ENCODE measurements at regions not wholly inside any gene's neighbourhood (a gene's known extent, or its start where the extent isn't known, plus 50 kb on each side); places are given as distances from the start of the nearest gene placed in this dataset.

DNA sequence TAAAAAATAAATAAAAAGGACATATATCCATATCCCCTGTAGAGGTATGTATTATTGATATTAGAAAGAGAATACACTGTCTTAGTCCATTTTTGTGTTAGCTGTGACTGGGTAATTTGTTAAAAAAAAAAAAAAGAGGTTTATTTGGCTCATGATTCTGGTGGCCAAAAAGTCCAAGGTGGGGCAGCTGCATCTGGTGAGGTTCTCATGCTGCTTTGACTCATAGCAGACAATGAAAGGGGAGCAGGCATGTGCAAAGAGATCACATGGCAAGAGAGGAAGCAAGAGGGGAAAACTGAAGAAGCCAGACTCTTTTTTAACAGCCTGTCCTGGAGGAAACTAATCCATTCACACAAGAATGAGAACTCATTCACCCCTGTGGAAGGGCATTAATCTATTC, 101.6 kb upstream of the MAP4K3 start:
- in situ Hi-C loops (cut with HindIII; ENCODE audit: low sequenced_read_pairs), result no loop called here
- H3K4me3 ChIP-seq (ENCODE audit: low read depth, low read length), result no peak overlapping the region
- DNase-seq (ENCODE audit: low read depth), result no peak
- TF ChIP-seq, protein P1, sequence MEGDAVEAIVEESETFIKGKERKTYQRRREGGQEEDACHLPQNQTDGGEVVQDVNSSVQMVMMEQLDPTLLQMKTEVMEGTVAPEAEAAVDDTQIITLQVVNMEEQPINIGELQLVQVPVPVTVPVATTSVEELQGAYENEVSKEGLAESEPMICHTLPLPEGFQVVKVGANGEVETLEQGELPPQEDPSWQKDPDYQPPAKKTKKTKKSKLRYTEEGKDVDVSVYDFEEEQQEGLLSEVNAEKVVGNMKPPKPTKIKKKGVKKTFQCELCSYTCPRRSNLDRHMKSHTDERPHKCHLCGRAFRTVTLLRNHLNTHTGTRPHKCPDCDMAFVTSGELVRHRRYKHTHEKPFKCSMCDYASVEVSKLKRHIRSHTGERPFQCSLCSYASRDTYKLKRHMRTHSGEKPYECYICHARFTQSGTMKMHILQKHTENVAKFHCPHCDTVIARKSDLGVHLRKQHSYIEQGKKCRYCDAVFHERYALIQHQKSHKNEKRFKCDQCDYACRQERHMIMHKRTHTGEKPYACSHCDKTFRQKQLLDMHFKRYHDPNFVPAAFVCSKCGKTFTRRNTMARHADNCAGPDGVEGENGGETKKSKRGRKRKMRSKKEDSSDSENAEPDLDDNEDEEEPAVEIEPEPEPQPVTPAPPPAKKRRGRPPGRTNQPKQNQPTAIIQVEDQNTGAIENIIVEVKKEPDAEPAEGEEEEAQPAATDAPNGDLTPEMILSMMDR (IDR thresholded peaks at IDR 0.05; ENCODE audit: low read depth, low read length, missing control alignments), result no peak

DNA sequence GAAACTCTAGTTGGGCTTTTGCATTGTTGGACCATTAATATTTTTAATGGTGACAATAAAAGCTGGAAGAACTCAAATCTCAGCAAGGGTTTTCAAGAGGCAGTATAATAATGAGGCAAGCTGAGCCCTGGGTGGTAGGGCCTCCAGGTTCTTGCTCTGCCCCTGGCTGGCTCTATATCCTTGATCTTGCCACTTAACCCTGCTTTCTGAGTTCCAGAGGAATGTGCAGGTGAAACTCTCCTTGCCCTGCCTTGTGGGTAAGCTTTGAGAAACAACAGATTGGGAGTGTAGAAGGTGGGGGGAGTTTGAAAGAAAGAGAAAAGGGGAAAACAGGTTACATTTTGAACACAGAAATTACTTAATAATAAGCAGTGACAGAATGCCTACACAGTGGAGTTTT, 103.3 kb upstream of the MAP4K3 start:
- TF ChIP-seq, protein P1 (IDR thresholded peaks at IDR 0.05; ENCODE audit: low read depth, low read length, missing control alignments), result no peak
- H3K4me3 ChIP-seq (ENCODE audit: low read depth, low read length), result no peak overlapping the region
- no peak for DNase-seq (ENCODE audit: low read depth)
- in situ Hi-C loops (cut with HindIII; ENCODE audit: low sequenced_read_pairs), result no loop called here

DNA sequence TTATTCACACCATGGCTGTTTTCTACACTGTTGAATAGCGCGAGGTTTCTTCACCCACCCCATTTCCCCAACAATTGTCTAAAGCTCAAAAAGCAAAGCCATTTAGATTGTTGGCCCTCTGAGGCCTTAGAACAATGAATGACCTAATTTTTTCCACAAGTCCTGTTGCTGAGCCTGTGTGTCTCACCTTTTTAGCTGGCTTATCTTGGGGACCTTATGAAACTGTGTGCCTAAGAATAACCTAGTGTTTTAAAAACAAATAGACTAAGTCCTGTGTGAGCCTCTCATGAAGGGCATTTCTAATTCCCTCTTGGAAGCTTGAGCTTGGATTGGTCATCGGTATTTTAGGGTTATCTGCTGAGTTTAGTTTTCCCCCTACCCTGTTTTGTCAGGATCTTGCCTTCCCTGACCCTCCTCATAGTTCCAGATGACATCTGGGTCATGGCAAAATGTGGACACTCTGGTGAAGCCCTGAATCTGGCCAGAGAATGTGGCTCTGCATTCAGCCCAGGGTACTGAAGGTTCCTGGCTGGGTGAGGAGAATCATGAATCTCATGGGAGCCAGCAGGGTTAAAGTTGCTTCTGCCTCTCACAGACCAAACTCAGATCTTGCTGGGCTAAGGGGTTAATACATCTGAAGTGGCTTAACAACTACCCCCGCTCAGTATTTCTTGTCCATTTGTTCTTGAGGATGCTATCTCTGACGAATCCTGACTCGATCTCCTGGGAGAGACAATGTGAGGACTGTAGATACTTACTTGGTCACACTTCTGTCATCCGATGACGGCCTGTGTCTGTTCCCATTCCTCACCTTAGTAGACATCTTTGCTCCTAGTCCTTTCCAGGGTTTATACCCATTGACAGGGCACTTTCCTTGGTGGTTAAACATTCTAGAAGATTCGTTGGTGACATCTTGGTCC, 104.2 kb upstream of the MAP4K3 start:
- DNase-seq (ENCODE audit: low read depth), result no peak
- no peak overlapping the region for H3K4me3 ChIP-seq (ENCODE audit: low read depth, low read length)
- TF ChIP-seq, protein P1 (IDR thresholded peaks at IDR 0.05; ENCODE audit: low read depth, low read length, missing control alignments), result no peak
- in situ Hi-C loops (cut with HindIII; ENCODE audit: low sequenced_read_pairs), result no loop called here

DNA sequence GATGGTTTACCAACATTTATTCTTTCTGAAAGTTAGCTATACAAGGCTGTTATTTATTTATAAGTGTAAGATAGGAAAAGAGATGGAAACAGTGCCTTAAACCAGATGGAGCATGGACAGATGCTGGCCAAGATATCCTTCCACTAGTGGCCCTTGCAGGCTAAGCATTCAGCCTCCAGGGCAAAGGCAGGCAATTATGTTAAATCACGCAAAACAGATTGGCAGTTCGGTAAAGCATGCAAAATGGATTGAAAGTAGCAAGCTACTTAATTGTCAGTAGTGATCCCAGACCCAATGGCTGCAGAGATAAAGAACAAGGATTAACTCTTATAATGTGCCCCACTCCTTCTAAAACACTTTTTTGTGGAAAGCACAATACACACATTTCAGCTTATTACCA, 105.4 kb upstream of the MAP4K3 start:
- no peak for DNase-seq (ENCODE audit: low read depth)
- in situ Hi-C loops (cut with HindIII; ENCODE audit: low sequenced_read_pairs), result no loop called here
- TF ChIP-seq, protein P1 (IDR thresholded peaks at IDR 0.05; ENCODE audit: low read depth, low read length, missing control alignments), result no peak
- H3K4me3 ChIP-seq (ENCODE audit: low read depth, low read length), result no peak overlapping the region

DNA sequence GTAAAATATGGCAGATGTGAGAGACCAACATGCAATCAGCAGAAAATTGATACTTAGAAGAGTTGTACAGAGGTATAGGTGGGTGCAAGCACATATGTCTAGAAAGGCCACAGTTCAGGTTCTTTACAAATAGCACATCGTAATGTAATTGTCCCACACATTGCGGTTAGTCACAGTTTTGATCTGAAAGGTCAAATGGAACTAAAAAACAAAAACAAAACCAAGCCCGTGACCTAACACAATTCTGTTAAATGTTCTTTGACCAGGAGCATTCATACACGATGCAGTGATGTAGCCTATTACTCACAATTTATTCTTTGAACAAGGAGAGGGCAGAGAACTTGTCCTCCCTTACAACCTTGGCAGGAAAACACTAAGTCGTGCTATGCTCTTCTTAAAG, 108.9 kb upstream of the MAP4K3 start:
- TF ChIP-seq, protein P1 (IDR thresholded peaks at IDR 0.05; ENCODE audit: low read depth, low read length, missing control alignments), result no peak
- DNase-seq (ENCODE audit: low read depth), result no peak
- in situ Hi-C loops (cut with HindIII; ENCODE audit: low sequenced_read_pairs), result no loop called here
- H3K4me3 ChIP-seq (ENCODE audit: low read depth, low read length), result no peak overlapping the region

DNA sequence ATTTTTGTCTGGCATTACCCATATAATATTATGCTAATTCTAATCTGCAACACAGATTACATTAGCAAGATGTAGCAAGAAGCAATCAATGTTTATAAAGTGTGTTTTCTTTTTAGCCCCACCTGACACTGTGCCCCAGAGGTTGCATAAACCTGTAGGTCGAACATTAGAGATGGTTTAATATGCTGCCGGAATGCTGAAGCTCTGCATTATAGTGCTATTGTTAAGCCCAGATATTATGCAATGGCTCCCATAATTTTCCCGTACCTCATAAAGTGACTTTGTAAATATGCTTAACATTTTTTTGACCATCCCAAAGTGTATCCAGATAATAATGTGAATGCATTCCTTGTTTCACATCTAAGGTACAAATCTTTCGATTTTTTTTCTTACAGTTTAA, 109.3 kb upstream of the MAP4K3 start:
- in situ Hi-C loops (cut with HindIII; ENCODE audit: low sequenced_read_pairs), result no loop called here
- H3K4me3 ChIP-seq (ENCODE audit: low read depth, low read length), result no peak overlapping the region
- no peak for DNase-seq (ENCODE audit: low read depth)
- TF ChIP-seq, protein P1 (IDR thresholded peaks at IDR 0.05; ENCODE audit: low read depth, low read length, missing control alignments), result no peak

Data from astrocyte of the cerebellum (primary cell).